Sigmoid colon (tissue), 4 donors: ENCODE measurements at regions not wholly inside any gene's neighbourhood (a gene's known extent, or its start where the extent isn't known, plus 50 kb on each side); places are given as distances from the start of the nearest gene placed in this dataset.

Source experiments
- POLR2A ChIP-seq, 2 donors: fragments of 450-650 bp; IDR thresholded peaks; one replicate each; pipeline ENCODE4 v1.6.1; 2016; ENCODE audit warnings: antibody characterized with exemption in 2 of 2, mild to moderate bottlenecking in 2 of 2, moderate library complexity in 2 of 2
- POLR2AphosphoS5 ChIP-seq, 4 donors: sonication (generic); formaldehyde crosslinking; IDR thresholded peaks; one replicate each; pipeline ENCODE4 v1.6.1; 2017; ENCODE audit warnings: antibody characterized with exemption in 4 of 4
- TF ChIP-seq, protein P1 (sequence below), 4 experiments: fragments of 450-650 bp in 3 of 4; fragments of 200-600 bp in 1 of 4; IDR thresholded peaks; one replicate each; pipeline ENCODE4 v1.5.1; 2016 to 2019; ENCODE audit warnings: antibody characterized with exemption in 4 of 4, mild to moderate bottlenecking in 3 of 4, moderate library complexity in 2 of 4

DNA sequence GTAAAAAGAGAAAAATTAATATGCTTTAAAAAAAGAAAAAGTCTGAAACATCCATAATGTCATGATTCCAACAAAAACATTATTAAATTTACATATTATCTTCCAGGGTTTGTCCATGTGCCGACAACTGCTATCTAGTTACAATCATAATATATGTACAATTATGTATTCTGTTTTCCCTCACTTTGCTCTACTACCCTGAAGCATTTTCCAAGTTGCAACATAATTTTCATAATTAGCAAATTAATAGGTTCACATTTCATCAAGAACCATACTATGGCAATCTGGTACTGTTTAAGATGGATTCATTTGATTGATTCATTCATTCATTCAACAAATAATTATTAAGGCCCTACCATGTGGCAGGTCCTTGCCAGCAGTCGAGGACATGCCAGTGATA is 128.9 kb upstream of the LEF1 start:
- TF ChIP-seq, protein P1, sequence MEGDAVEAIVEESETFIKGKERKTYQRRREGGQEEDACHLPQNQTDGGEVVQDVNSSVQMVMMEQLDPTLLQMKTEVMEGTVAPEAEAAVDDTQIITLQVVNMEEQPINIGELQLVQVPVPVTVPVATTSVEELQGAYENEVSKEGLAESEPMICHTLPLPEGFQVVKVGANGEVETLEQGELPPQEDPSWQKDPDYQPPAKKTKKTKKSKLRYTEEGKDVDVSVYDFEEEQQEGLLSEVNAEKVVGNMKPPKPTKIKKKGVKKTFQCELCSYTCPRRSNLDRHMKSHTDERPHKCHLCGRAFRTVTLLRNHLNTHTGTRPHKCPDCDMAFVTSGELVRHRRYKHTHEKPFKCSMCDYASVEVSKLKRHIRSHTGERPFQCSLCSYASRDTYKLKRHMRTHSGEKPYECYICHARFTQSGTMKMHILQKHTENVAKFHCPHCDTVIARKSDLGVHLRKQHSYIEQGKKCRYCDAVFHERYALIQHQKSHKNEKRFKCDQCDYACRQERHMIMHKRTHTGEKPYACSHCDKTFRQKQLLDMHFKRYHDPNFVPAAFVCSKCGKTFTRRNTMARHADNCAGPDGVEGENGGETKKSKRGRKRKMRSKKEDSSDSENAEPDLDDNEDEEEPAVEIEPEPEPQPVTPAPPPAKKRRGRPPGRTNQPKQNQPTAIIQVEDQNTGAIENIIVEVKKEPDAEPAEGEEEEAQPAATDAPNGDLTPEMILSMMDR (IDR thresholded peaks at IDR 0.05): no peak
- TF ChIP-seq POLR2A (IDR thresholded peaks at IDR 0.05): no peak
- TF ChIP-seq POLR2AphosphoS5 (IDR thresholded peaks at IDR 0.05): no peak
